A673 (cell line): ENCODE measurements at regions not wholly inside any gene's neighbourhood (a gene's known extent, or its start where the extent isn't known, plus 50 kb on each side); places are given as distances from the start of the nearest gene placed in this dataset.

ENCODE experiments used
- BruUV-seq: library from RNA; stranded (reverse); fragments of 400-500 nt; replicated peaks from 2 replicates; lab custom pipeline; 2021; lab: Mats Ljungman, UMichigan
- CTCF ChIA-PET: fragments of 300-600 bp; sonication (Branson Sonifier 250); formaldehyde crosslinking; loops from one replicate; lab custom pipeline; 2022; ENCODE audit warnings: antibody characterized with exemption; lab: Charles Lee
- POLR2A ChIA-PET: fragments of 300-600 bp; sonication (Branson Sonifier 250); formaldehyde crosslinking; loops from one replicate; lab custom pipeline; 2022; ENCODE audit warnings: antibody characterized with exemption; ENCODE audit not compliant: low non-redundant PET; lab: Charles Lee
- DNase-seq: peaks from one replicate; pipeline ENCODE4 v3.0.0-alpha.2; 2015; ENCODE audit warnings: low spot score
- H3K27ac ChIP-seq: fragments of 200-600 bp; sonication (generic); 2 replicates; pipeline ENCODE4 v1.5.1; 2016; ENCODE audit warnings: mixed run types, low read depth, mild to moderate bottlenecking, mixed read lengths, antibody characterized with exemption, low read length; ENCODE audit not compliant: poor library complexity, severe bottlenecking
- H3K27me3 ChIP-seq: fragments of 200-600 bp; sonication (generic); replicated peaks from 2 replicates; pipeline ENCODE4 v1.6.1; 2017; ENCODE audit warnings: mixed run types, low read depth, mild to moderate bottlenecking, mixed read lengths, antibody characterized with exemption, low read length; ENCODE audit not compliant: insufficient read depth, poor library complexity
- H3K36me3 ChIP-seq: fragments of 200-600 bp; sonication (generic); 2 replicates; pipeline ENCODE4 v1.6.1; 2016; ENCODE audit warnings: mixed run types, mild to moderate bottlenecking, mixed read lengths, antibody characterized with exemption, low read length; ENCODE audit not compliant: insufficient read depth, poor library complexity, severe bottlenecking
- H3K4me1 ChIP-seq: fragments of 200-600 bp; sonication (generic); 2 replicates; pipeline ENCODE4 v1.6.1; 2017; ENCODE audit warnings: mixed run types, mild to moderate bottlenecking, mixed read lengths, antibody characterized with exemption, low read length; ENCODE audit not compliant: insufficient read depth, poor library complexity, severe bottlenecking
- H3K4me3 ChIP-seq: fragments of 200-600 bp; sonication (generic); 2 replicates; pipeline ENCODE4 v1.5.1; 2016; ENCODE audit warnings: low read depth, mixed run types, mild to moderate bottlenecking, mixed read lengths, low read length; ENCODE audit not compliant: poor library complexity, severe bottlenecking
- H3K9me3 ChIP-seq: fragments of 200-600 bp; sonication (generic); 2 replicates; pipeline ENCODE4 v1.6.1; 2016; ENCODE audit warnings: mixed run types, low read depth, mild to moderate bottlenecking, mixed read lengths, antibody characterized with exemption, low read length; ENCODE audit not compliant: poor library complexity, severe bottlenecking
- CTCF ChIP-seq: fragments of 300-800, 200-600 bp; sonication (generic); conservative IDR thresholded peaks from 2 replicates; pipeline ENCODE4 v1.5.1; 2017; ENCODE audit warnings: low read depth, mild to moderate bottlenecking, antibody characterized with exemption, low read length, moderate library complexity, mixed read lengths
- EZH2 ChIP-seq: fragments of 200-600 bp; sonication (generic); IDR thresholded peaks from 2 replicates; pipeline ENCODE4 v1.6.1; 2017; ENCODE audit warnings: borderline replicate concordance, low read depth, mild to moderate bottlenecking, mixed read lengths, antibody characterized with exemption, low read length; ENCODE audit not compliant: poor library complexity, severe bottlenecking
- intact Hi-C: fragments of 100-400 bp; cut with micrococcal nuclease; formaldehyde crosslinking; loops from one replicate; pipeline ENCODE4 v1.10.0; 2022; ENCODE audit not compliant: unreplicated experiment

GRCh38 chr2:236636261-236636660 lies 66.6 kb downstream of the ACKR3 start:
- H3K9me3 ChIP-seq: no peaks in the 10 kb centered on the region
- no peak for DNase-seq
- TF ChIP-seq EZH2 (no peak), CTCF (no peak)
- no peak overlapping the region for H3K27ac ChIP-seq
- peaks cover 2% of the 10 kb centered on the region for H3K27me3 ChIP-seq
- intact Hi-C loops: no loop called here
- H3K4me1 ChIP-seq: no peaks in the 10 kb centered on the region
- no peaks in the 10 kb centered on the region for H3K36me3 ChIP-seq
- BruUV-seq: no TSS peak
- H3K4me3 ChIP-seq: no peak overlapping the region
- ChIA-PET POLR2A (no interaction called here), CTCF (no interaction called here)

- no peak overlapping the region for H3K4me3 ChIP-seq
- DNase-seq: no peak
- peaks cover 4% of the 10 kb centered on the region for H3K27me3 ChIP-seq
- H3K36me3 ChIP-seq: no peaks in the 10 kb centered on the region
- BruUV-seq: no TSS peak
- H3K27ac ChIP-seq: no peak overlapping the region
- no peak for TF ChIP-seq EZH2
- TF ChIP-seq CTCF: no peak
- H3K9me3 ChIP-seq: no peaks in the 10 kb centered on the region
- ChIA-PET POLR2A (no interaction called here), CTCF (interaction anchor here (0.6 kb wide), 1 partner anchor 11 kb away, joined by 3 read pairs; no protein-coding TSS in a partner anchor)
- H3K4me1 ChIP-seq: no peaks in the 10 kb centered on the region
- intact Hi-C loops: no loop called here
Measured at GRCh38 chr2:236636714-236637470, 67.3 kb downstream of the ACKR3 start.

- intact Hi-C loops: no loop called here
- ChIA-PET CTCF (interaction anchor here (0.6 kb wide), 1 partner anchor 12 kb away, joined by 3 read pairs; no protein-coding TSS in a partner anchor), POLR2A (no interaction called here)
- Histone ChIP-seq H3K4me3 (no peak overlapping the region), H3K27ac (no peak overlapping the region), H3K36me3 (no peaks in the 10 kb centered on the region), H3K4me1 (no peaks in the 10 kb centered on the region), H3K27me3 (peaks cover 15% of the 10 kb centered on the region), H3K9me3 (no peaks in the 10 kb centered on the region)
- no peak for DNase-seq
- TF ChIP-seq EZH2 (no peak), CTCF (no peak)
- BruUV-seq: no TSS peak
Measured at GRCh38 chr2:236637686-236638569, 68.3 kb downstream of the ACKR3 start.
